Superior temporal gyrus (tissue), 1 donor: ENCODE measurements at regions not wholly inside any gene's neighbourhood (a gene's known extent, or its start where the extent isn't known, plus 50 kb on each side); places are given as distances from the start of the nearest gene placed in this dataset.
A peak's percentile ranks its signal among the peaks of the same experiment; 100 is the strongest.

Source experiments
- DNase-seq: peaks from one replicate; pipeline ENCODE4 v3.0.0-alpha.2; 2016; ENCODE audit errors: extremely low spot score

GRCh38 chr15:88403351-88403791, 63.8 kb downstream of the MRPL46 start:
- no peak for DNase-seq

DNA sequence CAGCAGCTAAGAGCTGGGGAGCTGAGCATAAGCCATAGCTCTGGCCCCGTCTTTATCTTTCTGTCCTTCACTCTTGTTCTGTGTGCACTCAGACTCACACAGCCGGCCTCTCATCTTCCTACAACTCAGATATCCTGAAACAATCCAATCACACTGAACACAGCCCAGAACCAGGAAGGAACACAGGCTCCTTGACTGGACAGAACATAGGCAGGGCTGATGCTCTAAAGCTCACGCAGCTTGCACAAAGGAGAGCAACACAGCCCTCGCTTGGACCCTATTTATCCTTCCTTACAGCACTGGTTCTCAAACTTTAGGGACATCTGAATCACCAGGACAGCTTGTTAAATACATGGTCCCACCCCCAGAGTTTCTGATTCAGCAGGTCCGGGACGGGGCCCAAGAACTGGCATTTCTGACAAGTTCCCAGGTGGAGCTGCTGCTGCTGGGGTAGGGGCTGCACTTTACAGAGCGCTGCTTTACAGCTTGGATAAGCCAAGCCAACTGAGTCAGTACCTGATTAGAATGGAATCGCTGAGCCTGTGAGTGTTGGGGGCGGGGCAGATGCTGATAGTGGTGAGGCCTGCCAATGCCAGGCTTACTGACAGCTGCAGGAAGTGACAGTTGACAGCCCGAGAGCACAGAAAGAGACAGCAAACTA, 65.1 kb downstream of the MRPL46 start:
- peak; percentile 45 for DNase-seq

GRCh38 chr15:88401251-88401995, 65.8 kb downstream of the MRPL46 start:
- DNase-seq: peak; percentile 52

DNA sequence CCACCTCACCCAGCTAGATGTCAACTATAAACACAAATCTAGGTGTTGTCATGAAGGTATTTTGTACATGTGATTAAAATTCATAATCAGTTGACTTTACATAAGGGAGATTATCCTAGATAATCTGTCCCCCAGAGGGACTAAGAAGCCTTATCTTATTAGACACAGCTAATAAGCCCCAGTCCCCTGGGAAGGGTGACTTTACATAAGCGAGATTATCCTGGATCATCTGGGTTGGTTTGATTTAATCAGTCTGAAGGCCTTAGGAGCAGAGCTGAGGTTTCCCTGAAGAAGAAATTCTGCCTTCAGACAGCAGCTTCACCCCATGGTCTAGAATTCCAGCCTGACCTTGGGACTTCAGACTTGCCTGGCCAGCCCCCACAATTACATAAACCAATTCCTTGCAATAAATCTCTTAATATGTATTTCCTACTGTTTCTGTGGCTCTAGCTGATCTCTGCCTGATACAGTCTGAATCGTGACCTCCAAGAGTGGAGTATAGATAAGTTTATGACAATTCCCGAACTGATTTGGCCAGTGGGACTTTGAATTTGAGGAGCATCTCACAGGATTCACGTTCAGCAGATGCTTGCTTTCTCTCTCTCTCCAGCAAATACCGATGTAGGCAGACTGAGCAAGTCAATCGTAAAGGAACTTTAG, 66.5 kb downstream of the MRPL46 start:
- no peak for DNase-seq

- no peak for DNase-seq
These were observed 67.1 kb downstream of the MRPL46 start for GRCh38 chr15:88400084-88400483.

DNA sequence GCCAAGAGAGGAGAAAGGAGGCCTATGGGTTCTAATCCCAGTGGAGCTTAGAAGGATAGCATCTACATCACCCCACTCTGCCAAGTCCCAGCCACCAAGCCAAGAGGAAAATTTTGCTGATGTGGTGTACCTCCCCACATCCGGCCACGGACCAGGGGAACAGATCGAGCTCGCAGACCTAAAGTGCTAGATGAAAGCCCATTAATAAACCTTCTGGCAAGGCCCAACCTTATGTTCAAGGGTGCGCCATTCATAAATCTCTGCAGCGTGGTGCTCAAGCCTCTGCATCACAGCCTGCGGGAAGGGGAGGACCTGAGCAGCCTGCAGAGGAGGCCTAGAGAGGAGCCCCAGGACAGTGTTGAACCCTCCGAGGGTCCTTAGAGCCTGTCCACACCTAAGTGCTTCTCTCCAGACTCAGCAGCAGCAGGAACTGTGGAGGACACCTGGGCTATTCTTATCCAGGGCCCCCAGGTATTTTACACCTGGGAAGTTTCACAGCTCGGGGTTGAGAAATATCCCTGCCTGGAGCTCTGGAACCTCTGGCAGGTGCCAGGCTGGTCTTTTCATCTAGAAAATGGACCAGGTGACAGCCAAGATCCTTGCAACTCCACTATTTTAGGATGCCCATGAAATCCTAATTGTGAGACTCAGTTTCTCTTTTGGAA, 68.0 kb downstream of the MRPL46 start:
- no peak for DNase-seq

DNA sequence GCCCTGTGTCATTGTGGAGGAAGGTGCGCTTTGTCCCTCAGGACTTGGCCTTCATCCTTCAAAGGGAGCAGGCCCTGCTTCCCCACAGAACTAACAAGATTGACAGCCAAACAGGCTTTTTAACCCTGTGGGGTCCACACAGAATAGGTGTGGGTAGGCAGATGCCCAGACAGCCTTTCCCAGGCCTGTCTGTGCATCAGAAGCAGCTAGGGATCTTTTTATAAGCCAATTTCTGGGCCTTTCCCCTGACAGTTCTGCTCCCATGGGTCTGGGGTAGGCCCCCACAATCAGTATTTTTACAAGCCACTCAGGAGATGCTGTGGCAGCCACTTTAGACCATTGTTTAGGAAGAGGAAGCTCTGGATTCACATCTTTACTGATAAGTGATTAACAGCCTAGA, 69.2 kb downstream of the MRPL46 start:
- no peak for DNase-seq

GRCh38 chr15:88397506-88397905, 69.7 kb downstream of the MRPL46 start:
- DNase-seq: no peak

- no peak for DNase-seq
These were observed 71.1 kb downstream of the MRPL46 start for GRCh38 chr15:88395872-88396781.

DNA sequence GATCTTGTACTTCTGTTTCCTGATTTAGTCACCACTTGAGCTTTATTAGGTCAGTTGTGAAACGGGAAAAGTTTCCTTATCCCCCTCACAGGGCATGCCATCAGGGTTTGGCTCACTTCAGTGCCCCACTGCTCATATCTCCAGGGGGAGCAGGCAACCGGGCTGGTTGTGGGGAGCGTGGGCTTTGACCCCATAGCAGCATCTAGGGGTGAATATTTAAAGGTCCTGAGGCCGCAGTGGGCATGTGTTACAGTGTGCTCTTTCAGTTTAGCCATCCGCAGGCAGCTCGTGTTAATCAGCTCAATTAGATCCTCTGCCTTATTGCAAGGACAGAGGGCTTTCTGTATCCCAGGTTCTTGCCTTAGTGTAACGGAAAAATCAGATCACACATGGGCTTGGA, 71.9 kb downstream of the MRPL46 start:
- no peak for DNase-seq

- no peak for DNase-seq
These were observed 72.5 kb downstream of the MRPL46 start for GRCh38 chr15:88394553-88395145.

DNA sequence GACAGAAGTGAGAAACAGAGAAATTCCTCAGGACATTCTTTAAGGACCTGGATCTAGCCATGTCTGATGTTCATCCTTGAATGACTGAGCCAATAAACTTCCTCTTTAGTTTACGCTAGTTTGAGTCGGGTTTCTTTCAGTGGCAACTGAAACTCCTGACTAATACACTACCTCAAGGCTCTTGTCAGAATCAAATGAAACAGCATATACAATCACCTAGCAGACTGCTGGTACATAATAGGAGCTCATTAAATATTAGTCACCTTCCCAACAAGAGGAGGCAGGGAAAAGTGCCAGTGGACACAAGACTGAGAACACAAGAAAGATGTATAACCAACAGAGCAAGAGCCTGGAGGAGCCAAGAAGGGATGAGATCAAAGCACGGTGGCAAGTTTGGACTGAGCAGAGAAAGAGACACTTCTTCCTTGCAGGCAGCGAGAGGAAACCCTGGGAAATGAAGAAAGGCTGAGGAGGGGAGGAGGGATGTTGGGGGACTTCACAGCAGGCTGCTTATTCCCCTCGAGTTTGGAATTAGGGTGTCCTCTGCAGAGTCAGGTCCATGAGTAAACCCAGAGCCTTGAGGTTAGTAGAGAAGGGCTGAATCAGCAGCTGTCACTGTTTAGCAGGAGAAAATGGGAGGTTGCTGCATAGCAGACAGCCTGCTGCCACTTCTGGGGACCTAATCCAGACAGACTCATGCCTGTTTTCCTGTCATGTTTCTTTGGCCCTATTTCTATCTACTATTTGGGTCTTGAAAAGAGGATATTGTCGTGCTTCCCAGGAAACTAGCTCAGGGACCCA, 73.3 kb downstream of the MRPL46 start:
- no peak for DNase-seq

- DNase-seq: no peak
These were observed 75.5 kb downstream of the MRPL46 start for GRCh38 chr15:88391700-88392099.

DNA sequence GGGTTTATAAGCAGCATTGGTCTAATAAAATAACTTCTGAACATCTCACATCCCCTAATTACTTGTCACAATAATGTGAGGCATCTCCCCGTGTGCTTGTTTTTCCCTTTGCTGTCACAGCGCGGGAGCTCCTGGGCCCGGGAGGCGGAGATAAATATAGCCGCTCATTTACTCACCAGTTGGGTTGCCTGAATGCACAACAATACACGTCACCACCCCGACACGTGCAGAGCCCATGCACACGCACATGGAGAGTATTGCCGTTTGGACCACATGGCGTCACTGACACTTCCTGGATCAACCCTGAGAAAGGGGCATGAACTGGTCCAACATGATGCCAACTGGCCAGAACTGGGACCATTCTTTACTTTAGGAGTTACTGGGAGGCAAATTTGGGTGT, 76.2 kb downstream of the MRPL46 start:
- DNase-seq: no peak

- DNase-seq: no peak
These were observed 76.9 kb downstream of the MRPL46 start for GRCh38 chr15:88390164-88390901.

- DNase-seq: no peak
These were observed 78.1 kb downstream of the MRPL46 start for GRCh38 chr15:88389120-88389519.

GRCh38 chr15:88388686-88389085, 78.5 kb downstream of the MRPL46 start:
- no peak for DNase-seq

GRCh38 chr15:88385078-88385700, 82.0 kb downstream of the MRPL46 start:
- no peak for DNase-seq

- DNase-seq: no peak
These were observed 83.8 kb downstream of the MRPL46 start for GRCh38 chr15:88383354-88383753.
